SKM-1 treated with dmso at 0.1 percent for 144 hours (cell line): ENCODE measurements at regions not wholly inside any gene's neighbourhood (a gene's known extent, or its start where the extent isn't known, plus 50 kb on each side); places are given as distances from the start of the nearest gene placed in this dataset.
A peak's percentile ranks its signal among the peaks of the same experiment; 100 is the strongest.

ENCODE experiments used
- DNase-seq: peaks from one replicate; lab custom pipeline; 2025; ENCODE audit not compliant: unreplicated experiment; lab: John Stamatoyannopoulos, UW

DNA sequence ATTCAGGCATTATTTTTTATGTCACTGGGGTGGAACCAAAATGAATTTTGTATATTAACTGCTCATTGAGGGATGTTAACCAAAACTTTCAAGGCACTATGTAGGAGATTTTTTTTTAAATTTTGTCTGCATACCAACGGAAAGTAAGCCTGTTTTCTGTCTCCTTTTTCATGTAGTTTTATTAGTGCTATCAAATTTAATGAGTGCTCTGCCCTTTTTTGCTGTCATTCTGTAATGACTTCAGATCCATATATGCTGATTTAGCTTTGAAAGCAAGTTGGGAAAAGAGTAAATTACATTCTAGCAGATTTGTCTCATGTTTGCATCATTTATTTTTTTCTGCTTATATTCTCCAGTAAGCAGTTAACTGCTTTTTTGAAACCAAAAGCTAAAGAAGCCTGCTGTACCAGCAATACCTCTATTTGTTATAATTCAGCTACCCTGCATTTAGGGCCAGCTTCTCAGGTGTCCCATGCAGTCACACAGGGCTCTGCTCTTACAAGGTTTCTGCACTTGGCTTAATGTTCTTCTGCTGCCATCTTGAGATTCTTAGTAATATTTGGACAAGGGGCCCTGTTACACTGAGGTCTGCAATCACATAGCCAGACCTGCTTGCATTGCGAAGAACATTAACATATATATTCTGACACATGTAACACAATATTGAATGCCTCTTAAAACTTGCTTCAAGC, 429.0 kb downstream of the UTRN start:
- DNase-seq, result no peak

DNA sequence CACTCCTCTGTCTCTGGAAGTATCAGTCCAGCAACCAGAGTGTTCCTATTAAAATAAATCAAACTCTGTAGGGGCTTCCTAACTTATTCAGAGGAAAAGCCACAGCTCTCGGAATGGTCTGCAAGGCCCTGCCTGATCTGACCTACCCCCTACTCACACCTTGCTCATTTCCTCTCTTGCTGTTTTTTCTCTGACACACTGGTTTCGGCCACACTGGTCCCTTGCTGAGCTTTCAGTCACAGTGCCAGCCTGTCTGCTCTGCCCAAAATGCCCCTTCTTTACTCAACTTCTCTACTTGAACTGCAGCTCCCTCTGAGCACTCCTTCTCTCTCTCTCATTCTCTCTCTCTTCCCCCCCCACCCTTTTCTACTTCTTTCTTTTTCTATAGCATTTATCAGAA, 430.2 kb downstream of the UTRN start:
- DNase-seq, result no peak

DNA sequence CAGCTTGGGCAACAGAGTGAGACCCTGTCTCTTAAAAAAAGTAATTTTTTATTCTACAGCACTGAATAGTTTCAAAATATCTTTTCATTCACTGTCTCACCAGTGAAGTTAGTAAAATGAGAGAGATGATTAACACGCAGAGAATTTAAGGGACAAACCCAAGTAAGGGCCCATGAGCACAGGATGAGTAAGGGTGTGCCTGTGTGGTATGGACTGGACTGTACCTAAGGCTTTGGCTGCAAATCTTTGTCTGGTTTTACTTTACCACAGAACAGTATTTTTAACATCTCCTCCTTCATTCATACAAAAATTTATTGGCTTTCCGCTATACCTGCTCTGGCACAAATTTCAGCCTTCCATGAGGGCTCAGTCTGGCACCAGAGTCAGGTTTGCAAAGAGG, 433.3 kb downstream of the UTRN start:
- DNase-seq, result no peak

DNA sequence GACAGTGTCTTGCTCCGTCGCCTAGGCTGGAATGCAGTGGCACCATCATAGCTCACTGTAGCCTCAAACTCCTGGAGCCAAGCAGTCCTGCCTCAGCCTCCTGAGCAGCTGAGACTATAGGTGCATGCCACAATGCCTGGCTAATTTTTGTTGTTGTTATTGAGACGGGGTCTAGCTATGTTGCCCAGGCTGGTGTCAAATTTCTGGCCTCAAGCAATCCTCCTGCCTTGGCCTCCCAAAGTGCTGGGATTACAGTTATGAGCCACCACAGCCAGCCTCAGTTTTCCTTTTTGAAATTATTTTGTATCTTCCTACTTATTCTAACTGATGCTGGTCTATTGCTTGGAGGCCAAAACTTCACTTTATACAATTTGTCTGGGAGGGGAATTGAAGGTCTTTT, 436.1 kb downstream of the UTRN start:
- DNase-seq, result no peak

DNA sequence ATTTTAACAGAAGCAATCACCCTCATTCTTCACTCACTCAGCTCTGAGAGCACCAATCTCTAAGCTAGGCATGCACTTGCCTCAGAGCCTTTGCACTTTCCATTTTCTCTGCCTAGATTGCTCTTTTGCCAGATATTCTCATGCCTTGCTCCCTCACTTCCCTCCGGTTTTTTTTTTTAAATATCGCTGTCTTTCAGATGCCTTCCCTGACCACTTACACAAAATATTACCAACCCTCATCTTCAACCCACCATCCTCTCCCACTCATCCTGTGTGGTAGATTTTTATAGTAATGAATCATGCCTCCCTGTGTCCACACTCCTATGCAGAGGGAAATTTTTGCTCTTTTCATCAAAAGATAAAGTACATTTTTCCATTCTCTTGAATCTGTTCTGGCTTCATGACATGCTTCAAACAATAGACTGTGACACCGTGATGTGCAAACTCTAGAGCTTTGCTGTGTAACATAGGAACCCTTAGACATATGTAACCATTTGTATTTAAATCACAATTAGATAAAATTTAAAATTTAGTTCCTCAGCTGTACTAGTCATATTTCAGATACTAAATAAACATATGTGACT, 437.1 kb downstream of the UTRN start:
- DNase-seq, result no peak

DNA sequence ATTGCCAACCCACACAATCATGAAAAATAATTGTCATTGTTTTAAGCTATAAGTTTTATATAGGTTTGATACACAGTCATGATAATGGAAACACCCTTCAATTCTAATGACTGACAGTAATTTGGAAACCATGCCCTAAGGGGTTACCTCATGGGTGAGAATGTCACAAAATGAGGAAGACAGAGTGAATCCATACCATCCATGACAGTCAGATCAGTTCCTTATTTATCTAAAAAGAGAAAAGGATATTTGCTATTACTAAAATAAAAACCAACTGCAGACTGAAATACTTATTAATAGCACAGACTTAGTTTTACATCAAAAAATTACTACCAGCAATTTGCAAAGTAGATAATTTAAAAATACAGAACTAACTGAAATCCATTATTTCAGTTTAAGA, 437.8 kb downstream of the UTRN start:
- DNase-seq, result peak; percentile 12

DNA sequence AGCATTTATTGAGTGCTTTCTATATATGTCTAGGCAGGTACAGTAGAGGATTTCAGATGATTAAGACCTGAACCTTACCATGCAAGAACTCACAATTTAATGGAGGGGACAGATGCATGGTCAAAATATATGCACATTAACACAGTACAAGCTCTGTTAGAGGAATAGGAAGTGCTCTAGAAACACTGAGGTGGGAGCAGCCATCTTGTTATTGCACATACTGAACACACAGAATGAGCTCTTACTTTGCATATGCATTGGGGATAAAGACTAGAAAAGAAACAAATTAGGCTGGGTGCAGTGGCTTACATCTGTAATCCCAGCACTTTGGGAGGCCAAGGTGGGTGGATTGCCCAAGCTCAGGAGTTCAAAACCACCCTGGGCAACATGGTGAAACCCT, 438.3 kb downstream of the UTRN start:
- DNase-seq, result no peak

DNA sequence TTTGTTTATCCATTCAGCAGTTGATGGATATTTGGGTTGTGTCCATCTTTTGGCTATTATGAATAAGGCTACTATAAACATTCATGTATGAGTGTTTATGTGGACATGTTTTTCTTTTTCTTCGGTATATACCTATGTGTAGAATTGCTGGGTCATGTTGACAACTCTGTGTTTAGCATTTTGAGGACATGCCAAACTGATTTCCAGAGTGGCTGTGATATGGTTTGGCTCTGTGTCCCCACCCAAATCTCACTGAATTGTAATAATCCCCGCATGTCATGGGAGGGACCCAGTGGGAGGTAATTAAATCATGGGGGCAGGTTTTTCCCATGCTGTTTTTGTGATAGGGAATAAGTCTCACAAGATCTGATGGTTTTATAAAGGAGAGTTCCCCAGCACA, 439.7 kb downstream of the UTRN start:
- DNase-seq, result no peak

DNA sequence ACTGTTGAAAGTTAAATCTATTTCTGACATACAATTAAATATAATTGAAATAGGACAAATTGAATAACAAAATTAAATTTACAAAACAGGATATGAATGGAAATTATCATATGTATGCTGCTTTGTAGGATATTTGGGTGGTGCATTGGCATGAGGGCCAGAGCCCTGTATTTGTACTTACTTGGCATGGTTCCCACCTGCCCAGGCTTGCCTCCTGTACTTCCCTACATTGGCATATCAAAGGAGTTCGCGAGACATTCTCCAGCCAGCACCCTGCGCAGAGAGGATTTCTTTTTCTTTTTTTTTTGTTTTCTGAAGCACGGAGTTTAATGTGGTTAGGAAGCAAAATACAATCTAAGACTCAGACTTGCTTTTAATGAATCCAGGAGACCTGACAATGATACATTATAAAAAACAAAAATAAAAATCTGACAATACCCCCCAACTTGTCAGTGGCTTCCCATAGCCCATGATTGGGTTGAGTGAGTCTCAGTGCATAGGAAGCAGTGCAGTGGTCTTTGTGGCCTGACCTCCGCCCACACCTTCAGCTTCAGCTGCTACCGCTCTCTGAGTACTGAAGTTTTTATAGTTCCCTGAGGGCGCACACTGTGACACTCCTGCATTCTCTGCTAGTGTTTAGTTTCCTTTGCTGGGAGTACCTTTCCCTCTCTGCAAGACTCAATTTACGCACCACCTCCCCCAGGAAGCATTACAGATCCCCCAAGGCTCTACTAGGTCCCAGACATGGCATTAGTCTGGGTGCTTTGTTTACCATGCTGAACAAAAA, 440.8 kb downstream of the UTRN start:
- DNase-seq, result no peak

DNA sequence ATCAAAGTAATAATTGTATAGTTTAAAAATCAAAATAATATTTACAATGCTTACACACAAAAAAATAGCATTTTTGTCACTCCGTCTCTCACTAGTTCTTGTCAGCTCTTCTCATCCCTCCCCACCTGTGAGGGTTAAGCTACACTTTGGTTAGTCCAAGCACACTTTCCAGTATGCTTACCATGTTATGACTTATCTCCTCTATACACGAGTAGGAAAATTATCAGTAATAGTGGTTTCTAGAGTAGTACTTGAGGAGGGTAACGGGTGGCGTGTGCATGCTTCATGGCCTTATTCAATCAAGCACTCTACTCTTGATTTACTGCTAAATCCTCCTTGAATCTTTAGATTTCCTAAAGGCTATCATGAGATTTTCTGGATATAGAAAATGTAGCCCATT, 443.7 kb downstream of the UTRN start:
- DNase-seq, result no peak

DNA sequence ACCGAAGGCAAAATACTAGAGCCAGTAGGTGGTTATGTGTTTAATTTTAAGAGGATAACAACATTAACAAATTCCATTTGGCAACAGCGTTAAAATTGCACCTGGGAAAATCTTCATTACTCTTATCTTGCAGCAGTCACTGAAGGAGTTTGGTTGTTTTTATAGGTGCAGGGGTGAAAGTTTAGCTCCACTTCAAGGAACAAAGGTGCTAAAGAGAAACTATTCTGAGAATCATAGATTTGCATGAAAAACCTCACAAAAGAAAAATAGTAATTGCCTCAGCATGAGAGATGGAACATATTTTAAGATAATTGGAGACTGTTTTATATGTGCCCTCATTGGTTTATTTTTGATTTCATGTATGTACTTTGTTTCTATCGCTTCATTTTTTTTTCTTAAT, 444.4 kb downstream of the UTRN start:
- no peak for DNase-seq

DNA sequence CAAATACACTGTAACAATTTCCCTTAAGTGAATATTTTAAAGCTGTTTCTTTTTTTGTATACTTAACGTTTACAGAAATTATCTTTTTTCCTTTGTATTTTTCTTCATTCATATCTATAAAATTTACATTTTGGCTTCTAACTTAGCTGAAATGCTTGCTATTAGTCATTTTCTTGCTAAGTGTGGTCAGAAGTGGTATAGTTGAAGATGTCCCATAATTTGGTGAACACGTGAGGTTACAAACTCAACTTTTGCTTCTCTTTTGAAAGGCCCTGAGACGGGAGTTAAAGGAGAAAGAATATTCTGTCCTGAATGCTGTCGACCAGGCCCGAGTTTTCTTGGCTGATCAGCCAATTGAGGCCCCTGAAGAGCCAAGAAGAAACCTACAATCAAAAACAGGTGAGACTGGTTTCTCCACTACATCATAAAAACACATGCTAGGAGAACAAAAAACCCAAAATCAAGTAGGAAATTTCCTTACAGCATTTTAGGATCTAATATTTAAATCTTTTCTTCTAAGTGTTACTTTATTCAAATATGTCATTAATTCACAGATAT, 445.0 kb downstream of the UTRN start:
- no peak for DNase-seq

DNA sequence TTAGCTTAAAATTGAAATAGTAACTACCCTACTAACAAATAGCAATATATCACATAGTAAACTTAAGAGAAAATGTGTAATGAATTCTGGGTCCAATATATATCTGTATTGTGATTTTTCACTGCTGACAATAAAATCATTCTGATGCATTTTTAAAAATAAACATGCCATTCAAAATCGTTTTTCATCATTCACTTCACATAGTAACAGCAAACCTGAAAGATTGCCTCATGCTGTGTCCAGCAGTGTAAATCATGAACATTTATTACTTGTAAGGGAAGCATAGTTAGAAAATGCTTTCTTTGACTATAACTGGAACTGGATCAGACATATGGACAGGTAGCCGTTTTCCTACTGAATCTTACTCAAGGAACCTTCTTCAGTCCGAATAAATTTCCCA, 446.1 kb downstream of the UTRN start:
- DNase-seq, result no peak

DNA sequence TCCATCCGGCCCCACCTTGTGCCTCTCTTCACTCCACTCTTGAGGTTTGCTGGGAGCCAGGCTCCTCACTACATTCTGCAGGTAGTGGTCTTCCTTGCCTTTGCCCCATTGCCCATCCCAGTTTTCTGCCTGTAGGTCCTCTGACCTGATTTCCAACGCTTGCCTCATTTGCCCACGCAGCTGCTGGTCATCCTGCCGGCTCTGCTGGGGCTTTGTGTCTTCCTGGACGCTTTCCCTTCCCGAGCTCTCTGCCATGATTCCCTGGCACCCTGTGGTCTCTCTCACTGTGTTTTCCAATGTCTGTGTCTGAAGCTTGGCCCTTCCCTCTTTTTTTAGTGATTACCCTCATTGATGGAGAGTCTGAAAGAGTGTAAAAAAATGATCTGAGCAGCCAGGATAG, 451.6 kb downstream of the UTRN start:
- no peak for DNase-seq

DNA sequence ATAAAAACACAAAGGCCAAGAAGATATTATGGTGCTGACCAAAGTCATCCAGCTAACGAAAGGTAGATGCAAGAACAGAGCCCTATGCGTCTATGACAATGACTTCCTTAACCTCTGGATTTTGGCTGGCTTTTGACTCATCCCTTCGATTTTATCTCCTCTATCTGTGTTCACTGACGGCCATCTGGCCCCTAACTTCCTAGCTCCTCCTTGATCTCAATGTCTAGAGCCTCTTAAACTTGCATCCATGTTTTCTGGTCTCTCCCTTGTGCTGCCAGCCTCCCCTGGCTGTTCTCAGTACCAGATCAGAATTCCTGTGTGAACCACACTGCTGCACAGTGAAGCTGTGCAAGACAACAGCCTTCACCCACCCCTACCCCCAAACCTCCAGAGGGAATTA, 452.9 kb downstream of the UTRN start:
- DNase-seq, result no peak

DNA sequence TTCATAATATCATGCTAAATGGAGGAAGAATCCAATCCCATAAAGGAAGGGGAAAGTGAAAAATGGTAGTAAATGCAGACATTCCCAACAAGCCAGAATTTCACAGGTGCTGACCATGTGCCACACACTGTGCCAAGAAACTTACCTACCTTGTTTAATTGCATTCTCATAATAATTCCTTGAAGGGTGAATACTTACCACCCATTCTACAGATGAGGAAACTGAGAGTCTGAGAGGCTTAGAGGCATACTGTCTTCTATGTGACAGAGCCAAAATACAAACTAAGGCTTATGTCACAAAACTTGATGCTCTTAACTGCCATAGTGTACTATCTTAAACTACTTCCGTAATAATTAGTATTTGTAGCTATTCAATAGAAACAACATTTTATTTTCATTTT, 454.7 kb downstream of the UTRN start:
- no peak for DNase-seq

DNA sequence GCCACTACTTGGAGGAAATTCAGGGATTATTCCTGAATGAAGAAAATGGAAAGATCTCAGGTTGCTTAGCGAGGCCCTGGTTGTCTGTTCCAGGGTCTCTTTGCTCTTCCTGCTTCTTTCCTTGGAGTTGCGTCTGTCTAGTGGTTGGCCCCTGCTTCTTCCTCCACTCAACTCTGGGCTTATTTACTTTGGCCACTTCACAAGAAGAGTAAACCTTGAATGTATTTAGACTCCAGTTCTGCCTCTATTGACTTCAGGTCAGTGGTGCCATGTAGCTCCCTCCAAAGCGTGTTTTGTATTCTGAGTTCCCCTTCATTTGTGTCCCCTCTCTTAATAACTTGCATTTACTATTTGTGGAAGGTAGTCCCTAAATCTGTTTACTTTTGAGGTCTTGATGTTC, 456.5 kb downstream of the UTRN start:
- no peak for DNase-seq

DNA sequence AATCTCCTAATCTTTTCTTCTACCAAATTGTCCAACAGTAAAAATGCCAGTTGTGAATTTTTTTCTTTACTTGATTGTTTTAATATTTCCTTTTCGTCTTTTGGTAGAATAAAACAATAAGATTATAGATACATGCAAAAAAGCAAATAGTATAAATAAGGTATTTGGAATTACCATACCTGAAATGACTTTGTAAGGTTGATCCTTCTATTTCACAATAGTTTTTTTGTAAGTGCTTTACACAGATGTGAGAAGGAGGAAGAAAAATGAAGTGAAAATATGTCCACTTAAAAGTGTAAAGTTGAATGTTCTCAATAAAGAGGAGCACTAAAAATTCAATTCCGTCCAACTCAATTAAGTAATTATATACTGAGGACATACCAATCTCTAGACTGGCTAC, 457.6 kb downstream of the UTRN start:
- no peak for DNase-seq

DNA sequence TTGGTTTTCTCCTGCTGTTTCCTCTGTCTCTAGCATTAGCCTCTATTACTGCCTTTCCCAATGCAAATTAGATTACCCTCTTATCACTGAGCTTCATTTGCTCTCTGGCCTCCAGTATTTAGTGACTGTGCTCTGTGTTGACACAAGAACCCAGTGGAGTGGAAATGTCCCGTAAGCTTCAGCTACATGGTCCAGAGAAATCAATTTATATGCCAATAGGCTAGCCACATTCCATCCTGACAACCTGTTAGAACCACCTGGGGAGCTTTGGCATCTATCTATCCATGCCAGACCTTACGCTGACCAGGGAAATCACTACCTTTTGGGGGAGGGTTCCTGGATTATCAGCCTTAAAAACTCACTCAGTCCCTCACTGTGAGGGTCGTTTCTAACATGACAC, 459.6 kb downstream of the UTRN start:
- DNase-seq, result no peak

DNA sequence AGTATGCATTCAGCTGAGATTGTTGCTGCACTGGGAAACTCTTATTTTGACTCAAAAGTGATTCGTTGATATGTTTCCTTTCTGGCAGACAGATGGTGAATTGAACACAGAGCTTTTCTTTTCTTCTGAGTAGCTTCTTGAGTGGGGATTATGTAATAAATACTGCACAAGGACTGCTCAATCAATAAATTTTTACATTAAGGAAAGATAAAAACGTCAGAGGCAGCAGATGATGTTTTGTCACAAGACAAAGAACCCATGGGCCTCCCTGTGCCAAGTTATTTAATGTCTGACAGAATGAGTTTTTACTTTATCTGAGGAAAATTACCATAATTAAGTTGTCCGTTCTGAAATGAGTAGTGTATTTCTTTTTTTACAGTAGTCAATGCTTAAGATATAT, 460.3 kb downstream of the UTRN start:
- DNase-seq, result no peak

DNA sequence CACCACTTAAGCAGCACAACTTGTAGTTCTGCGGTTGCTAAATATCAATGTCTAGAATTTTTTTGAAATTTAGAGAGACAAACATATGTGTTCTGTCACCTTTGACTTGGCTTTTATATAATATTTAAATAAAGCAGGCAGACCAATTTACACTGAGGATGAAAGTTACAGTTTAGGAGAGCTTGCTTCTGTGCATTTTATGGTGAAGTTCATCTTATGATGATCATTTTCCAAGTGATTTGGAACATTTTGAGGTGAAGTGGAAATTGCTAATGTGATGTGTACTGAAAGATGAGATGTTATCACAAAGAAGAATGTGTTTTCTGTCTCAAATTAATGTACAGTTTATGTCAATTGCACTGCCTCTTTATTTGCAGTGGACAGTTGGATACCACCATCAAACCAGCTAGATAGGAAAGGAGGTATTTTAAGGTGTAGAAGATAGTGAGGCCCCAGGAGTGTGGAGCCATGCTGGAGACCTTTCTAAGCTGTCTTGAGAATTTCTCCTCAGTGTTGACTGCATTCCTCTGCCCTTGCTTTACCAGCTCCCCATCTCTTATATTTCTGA, 461.9 kb downstream of the UTRN start:
- DNase-seq, result no peak

DNA sequence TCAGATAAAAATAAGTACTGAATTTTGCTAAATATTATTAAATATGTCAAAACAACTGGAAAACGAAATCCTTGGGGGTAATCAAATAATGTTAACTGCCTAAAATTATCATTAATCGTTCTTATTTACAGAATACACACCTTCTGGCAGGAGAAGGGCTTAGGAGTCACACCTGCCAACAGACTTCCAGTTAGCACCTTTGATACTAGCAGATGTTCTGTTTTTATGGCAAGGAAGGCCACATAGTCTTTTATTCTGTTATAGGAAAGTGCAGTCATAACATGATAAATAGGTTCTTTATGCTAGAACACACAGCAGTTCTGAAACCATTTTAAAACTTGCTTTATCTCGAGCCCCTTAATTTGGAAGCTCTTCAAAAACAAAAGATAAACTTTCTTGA, 464.1 kb downstream of the UTRN start:
- DNase-seq, result no peak
